ENCODE measurements at regions not wholly inside any gene's neighbourhood (a gene's known extent, or its start where the extent isn't known, plus 50 kb on each side); places are given as distances from the start of the nearest gene placed in this dataset.

GRCh38 chr13:74620308-74620707 is 486.1 kb upstream of the KLF12 start:
- TF ChIP-seq CTCF (optimal IDR thresholded peaks at IDR 0.05 in 1 of 3, IDR thresholded peaks at IDR 0.05 in 1 of 3, conservative IDR thresholded peaks at IDR 0.05 in 1 of 3; ENCODE audit: extremely low read depth in 1 of 3, insufficient read depth in 2 of 3, low read length in 3 of 3) (no peak), EZH2 (IDR thresholded peaks at IDR 0.05; ENCODE audit: low read length) (no peak)
